HepG2 (cell line): ENCODE measurements at regions not wholly inside any gene's neighbourhood (a gene's known extent, or its start where the extent isn't known, plus 50 kb on each side); places are given as distances from the start of the nearest gene placed in this dataset.

ENCODE experiments used
- KDM5A ChIP-seq: fragments of 200-600 bp; sonication (generic); IDR thresholded peaks from 2 replicates; pipeline ENCODE4 v1.7.0; 2018; ENCODE audit warnings: antibody characterized with exemption, mild to moderate bottlenecking, low read length, borderline replicate concordance
- NFE2L1 ChIP-seq: sonication (generic); formaldehyde crosslinking; IDR thresholded peaks from 2 replicates; pipeline ENCODE4 v1.4.0; 2020; ENCODE audit warnings: missing genetic modification reagents, mild to moderate bottlenecking, borderline replicate concordance
- PPARG ChIP-seq: conservative IDR thresholded peaks from 2 replicates; pipeline ENCODE4 v1.6.1; 2016; ENCODE audit warnings: missing biosample characterization, missing genetic modification reagents
- SP140L ChIP-seq: sonication (generic); formaldehyde crosslinking; IDR thresholded peaks from 2 replicates; pipeline ENCODE4 v1.4.0; 2020; ENCODE audit warnings: missing genetic modification reagents, borderline replicate concordance
- TF ChIP-seq, protein P1 (sequence below): sonication (generic); formaldehyde crosslinking; IDR thresholded peaks from 2 replicates; pipeline ENCODE4 v1.8.1; 2022; ENCODE audit warnings: mild to moderate bottlenecking, missing genetic modification reagents
- TF ChIP-seq, protein P2 (sequence below): sonication (generic); formaldehyde crosslinking; IDR thresholded peaks from 2 replicates; pipeline ENCODE4 v1.5.0; 2020; ENCODE audit warnings: mild to moderate bottlenecking, missing genetic modification reagents, moderate library complexity

DNA sequence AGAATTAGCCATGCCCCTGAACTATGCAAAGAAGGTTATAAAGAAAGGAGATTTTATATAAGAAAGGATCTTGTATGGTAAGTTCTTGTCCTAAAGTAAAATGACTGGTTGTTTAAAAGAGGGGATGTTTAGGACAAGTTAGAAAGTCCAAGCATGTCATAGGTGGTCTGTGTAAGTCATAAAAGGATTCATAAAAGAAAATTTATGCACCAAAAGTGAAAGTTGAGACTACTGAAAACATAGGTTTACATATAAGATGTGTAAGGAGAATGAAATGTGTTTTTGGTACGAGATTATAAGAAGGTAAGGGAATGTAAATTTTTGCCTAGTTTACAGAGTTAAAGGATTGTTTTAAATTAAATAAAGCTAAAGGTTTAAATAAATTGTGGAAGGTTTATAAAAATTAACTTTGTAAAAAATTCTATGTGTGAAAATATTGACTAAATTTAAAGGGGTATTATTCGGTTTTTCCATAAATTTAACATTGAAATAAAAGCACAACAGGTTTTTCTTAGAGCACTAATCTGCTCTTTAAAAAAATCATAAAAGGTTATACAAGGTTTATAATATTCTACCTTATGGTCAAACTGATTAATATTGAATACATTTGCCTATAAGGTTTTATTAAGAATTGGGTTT lies 93.6 kb upstream of the UST start:
- TF ChIP-seq PPARG (no peak), NFE2L1 (no peak), KDM5A (no peak), SP140L (CRISPR knock-in tag) (no peak)
- TF ChIP-seq, protein P1, sequence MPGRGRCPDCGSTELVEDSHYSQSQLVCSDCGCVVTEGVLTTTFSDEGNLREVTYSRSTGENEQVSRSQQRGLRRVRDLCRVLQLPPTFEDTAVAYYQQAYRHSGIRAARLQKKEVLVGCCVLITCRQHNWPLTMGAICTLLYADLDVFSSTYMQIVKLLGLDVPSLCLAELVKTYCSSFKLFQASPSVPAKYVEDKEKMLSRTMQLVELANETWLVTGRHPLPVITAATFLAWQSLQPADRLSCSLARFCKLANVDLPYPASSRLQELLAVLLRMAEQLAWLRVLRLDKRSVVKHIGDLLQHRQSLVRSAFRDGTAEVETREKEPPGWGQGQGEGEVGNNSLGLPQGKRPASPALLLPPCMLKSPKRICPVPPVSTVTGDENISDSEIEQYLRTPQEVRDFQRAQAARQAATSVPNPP (CRISPR knock-in tag) = no peak
- TF ChIP-seq, protein P2, sequence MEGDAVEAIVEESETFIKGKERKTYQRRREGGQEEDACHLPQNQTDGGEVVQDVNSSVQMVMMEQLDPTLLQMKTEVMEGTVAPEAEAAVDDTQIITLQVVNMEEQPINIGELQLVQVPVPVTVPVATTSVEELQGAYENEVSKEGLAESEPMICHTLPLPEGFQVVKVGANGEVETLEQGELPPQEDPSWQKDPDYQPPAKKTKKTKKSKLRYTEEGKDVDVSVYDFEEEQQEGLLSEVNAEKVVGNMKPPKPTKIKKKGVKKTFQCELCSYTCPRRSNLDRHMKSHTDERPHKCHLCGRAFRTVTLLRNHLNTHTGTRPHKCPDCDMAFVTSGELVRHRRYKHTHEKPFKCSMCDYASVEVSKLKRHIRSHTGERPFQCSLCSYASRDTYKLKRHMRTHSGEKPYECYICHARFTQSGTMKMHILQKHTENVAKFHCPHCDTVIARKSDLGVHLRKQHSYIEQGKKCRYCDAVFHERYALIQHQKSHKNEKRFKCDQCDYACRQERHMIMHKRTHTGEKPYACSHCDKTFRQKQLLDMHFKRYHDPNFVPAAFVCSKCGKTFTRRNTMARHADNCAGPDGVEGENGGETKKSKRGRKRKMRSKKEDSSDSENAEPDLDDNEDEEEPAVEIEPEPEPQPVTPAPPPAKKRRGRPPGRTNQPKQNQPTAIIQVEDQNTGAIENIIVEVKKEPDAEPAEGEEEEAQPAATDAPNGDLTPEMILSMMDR (CRISPR knock-in tag) = no peak
